ENCODE measurements at regions not wholly inside any gene's neighbourhood (a gene's known extent, or its start where the extent isn't known, plus 50 kb on each side); places are given as distances from the start of the nearest gene placed in this dataset.
"Not testable (repeated sequence)": the region's sequence is repeated elsewhere in the genome, so short reads cannot be mapped to it uniquely, and the experiment has no call there.

GRCh38 chr20:52309181-52309580 lies 117.6 kb upstream of the ZFP64 start:
- H3K4me3 ChIP-seq (ENCODE audit: control insufficient read depth, low read depth, low read length): no peak overlapping the region
- no peak for DNase-seq (ENCODE audit: low read depth)
- TF ChIP-seq, protein P1, sequence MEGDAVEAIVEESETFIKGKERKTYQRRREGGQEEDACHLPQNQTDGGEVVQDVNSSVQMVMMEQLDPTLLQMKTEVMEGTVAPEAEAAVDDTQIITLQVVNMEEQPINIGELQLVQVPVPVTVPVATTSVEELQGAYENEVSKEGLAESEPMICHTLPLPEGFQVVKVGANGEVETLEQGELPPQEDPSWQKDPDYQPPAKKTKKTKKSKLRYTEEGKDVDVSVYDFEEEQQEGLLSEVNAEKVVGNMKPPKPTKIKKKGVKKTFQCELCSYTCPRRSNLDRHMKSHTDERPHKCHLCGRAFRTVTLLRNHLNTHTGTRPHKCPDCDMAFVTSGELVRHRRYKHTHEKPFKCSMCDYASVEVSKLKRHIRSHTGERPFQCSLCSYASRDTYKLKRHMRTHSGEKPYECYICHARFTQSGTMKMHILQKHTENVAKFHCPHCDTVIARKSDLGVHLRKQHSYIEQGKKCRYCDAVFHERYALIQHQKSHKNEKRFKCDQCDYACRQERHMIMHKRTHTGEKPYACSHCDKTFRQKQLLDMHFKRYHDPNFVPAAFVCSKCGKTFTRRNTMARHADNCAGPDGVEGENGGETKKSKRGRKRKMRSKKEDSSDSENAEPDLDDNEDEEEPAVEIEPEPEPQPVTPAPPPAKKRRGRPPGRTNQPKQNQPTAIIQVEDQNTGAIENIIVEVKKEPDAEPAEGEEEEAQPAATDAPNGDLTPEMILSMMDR (conservative IDR thresholded peaks at IDR 0.05; ENCODE audit: control insufficient read depth, insufficient read depth, low read depth, low read length): no peak

- H3K4me3 ChIP-seq (ENCODE audit: control insufficient read depth, low read depth, low read length): no peak overlapping the region
- TF ChIP-seq, protein P1 (conservative IDR thresholded peaks at IDR 0.05; ENCODE audit: control insufficient read depth, insufficient read depth, low read depth, low read length): no peak
- no peak for DNase-seq (ENCODE audit: low read depth)
Observed at GRCh38 chr20:52306477-52306876, 114.9 kb upstream of the ZFP64 start.

- no peak for DNase-seq (ENCODE audit: low read depth)
- TF ChIP-seq, protein P1 (conservative IDR thresholded peaks at IDR 0.05; ENCODE audit: control insufficient read depth, insufficient read depth, low read depth, low read length): no peak
- H3K4me3 ChIP-seq (ENCODE audit: control insufficient read depth, low read depth, low read length): no peak overlapping the region
Observed at GRCh38 chr20:52305858-52306257, 114.3 kb upstream of the ZFP64 start.

DNA sequence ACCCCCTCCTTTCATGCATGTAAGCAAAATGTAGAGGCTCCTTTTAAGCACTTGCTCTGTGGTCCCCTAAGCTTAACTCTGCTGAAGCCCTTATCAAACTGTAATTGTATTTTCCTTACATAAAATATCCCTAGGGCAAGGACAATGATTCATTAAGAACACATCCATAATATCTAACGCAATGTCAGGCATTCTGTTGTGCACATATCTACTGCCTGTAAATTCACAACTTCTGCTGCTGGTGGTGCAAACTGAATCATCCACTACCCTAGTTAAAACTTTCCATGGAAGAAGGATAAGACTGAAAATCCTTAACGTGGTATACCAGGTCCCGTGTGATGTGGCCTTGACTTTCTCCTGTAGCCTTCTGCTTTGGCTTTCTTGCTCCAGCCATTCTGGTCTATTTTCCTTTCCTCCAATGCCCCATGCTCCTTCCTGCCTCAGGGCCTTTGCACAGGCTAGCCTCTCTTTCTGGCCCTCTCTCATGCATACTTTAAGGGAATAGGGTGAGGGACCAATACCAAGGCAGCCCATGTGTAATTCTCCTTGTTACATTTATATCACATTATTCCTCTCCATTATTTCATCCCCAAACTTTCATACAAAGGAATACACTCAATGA lies 113.6 kb upstream of the ZFP64 start:
- TF ChIP-seq, protein P1 (conservative IDR thresholded peaks at IDR 0.05; ENCODE audit: control insufficient read depth, insufficient read depth, low read depth, low read length): no peak
- no peak for DNase-seq (ENCODE audit: low read depth)

GRCh38 chr20:52303281-52303950 lies 111.8 kb upstream of the ZFP64 start:
- no peak for DNase-seq (ENCODE audit: low read depth)
- TF ChIP-seq, protein P1 (conservative IDR thresholded peaks at IDR 0.05; ENCODE audit: control insufficient read depth, insufficient read depth, low read depth, low read length): no peak
- H3K4me3 ChIP-seq (ENCODE audit: control insufficient read depth, low read depth, low read length): no peak overlapping the region

More for the DNA sequence above, 113.6 kb upstream of the ZFP64 start:
- no peak overlapping the region for H3K4me3 ChIP-seq (ENCODE audit: control insufficient read depth, low read depth, low read length)

- TF ChIP-seq, protein P1 (conservative IDR thresholded peaks at IDR 0.05; ENCODE audit: control insufficient read depth, insufficient read depth, low read depth, low read length): no peak
- no peak for DNase-seq (ENCODE audit: low read depth)
- H3K4me3 ChIP-seq (ENCODE audit: control insufficient read depth, low read depth, low read length): no peak overlapping the region
Observed at GRCh38 chr20:52302736-52303135, 111.2 kb upstream of the ZFP64 start.

- H3K4me3 ChIP-seq (ENCODE audit: control insufficient read depth, low read depth, low read length); DNase-seq (ENCODE audit: low read depth): not testable (repeated sequence)
Observed at GRCh38 chr20:52302051-52302450, 110.5 kb upstream of the ZFP64 start.
